GM12872 (cell line): ENCODE measurements at regions not wholly inside any gene's neighbourhood (a gene's known extent, or its start where the extent isn't known, plus 50 kb on each side); places are given as distances from the start of the nearest gene placed in this dataset.

Source experiments
- TF ChIP-seq, protein P1 (sequence below): IDR thresholded peaks from 3 replicates; pipeline ENCODE4 v1.5.1; 2011; ENCODE audit warnings: low read depth, mild to moderate bottlenecking, low read length, moderate library complexity; ENCODE audit not compliant: insufficient read depth

DNA sequence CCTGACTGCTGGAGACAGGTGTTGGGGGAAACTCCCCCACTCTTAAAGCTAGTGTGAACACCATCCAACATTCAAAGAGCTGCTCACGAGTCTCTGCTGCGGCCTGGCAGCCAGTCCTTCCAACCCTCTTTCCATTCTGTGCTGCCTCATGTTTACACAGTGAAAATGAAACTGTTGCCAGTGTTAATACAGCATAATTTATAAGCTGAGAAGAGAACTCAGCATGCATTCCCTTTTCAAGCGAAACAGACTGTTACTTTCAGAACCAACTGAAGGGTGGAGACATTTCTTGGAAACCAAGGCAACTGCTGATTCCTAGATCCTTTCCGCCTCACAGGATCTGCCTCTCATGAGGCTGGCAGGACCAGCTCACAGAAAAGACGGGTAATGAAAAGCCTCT is 533.8 kb upstream of the ID4 start:
- TF ChIP-seq, protein P1, sequence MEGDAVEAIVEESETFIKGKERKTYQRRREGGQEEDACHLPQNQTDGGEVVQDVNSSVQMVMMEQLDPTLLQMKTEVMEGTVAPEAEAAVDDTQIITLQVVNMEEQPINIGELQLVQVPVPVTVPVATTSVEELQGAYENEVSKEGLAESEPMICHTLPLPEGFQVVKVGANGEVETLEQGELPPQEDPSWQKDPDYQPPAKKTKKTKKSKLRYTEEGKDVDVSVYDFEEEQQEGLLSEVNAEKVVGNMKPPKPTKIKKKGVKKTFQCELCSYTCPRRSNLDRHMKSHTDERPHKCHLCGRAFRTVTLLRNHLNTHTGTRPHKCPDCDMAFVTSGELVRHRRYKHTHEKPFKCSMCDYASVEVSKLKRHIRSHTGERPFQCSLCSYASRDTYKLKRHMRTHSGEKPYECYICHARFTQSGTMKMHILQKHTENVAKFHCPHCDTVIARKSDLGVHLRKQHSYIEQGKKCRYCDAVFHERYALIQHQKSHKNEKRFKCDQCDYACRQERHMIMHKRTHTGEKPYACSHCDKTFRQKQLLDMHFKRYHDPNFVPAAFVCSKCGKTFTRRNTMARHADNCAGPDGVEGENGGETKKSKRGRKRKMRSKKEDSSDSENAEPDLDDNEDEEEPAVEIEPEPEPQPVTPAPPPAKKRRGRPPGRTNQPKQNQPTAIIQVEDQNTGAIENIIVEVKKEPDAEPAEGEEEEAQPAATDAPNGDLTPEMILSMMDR = no peak

DNA sequence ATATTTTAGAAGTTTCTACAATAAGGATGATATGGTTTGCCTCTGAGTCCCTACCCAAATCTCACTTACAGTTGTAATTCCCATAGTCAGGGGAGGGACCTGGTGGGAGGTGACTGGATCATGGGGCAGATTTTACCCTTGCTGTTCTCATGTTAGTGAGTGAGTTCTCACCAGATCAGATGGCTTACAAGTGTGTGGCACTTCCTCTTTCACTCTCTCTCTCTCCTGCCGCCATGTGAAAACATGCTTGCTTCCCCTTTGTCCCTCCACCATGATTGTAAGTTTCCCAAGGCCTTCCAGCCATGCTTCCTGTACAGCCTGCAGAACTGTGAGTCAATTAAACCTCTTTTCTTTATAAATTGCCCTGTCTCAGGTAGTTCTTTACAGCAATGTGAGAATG is 527.5 kb upstream of the ID4 start:
- TF ChIP-seq, protein P1 = no peak

DNA sequence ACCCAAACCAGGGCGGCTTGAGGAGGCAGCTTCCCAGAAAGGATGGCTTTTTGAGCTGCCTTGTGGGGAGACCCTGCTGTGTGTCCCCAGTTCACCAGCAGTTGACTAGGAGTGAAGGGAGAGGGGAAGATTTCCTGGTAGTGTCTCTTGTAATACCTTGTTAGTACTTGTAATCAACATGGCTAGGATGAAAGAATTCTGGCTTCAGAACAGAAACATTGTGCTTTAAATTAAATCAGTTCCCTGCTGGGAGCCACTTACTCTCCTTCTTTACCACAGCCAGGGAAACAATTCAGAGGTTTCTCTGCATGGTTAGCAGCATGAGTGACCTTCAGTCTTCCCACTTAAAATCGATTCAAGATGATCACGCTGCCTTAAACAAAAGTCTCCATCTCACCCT is 525.4 kb upstream of the ID4 start:
- TF ChIP-seq, protein P1 = no peak

DNA sequence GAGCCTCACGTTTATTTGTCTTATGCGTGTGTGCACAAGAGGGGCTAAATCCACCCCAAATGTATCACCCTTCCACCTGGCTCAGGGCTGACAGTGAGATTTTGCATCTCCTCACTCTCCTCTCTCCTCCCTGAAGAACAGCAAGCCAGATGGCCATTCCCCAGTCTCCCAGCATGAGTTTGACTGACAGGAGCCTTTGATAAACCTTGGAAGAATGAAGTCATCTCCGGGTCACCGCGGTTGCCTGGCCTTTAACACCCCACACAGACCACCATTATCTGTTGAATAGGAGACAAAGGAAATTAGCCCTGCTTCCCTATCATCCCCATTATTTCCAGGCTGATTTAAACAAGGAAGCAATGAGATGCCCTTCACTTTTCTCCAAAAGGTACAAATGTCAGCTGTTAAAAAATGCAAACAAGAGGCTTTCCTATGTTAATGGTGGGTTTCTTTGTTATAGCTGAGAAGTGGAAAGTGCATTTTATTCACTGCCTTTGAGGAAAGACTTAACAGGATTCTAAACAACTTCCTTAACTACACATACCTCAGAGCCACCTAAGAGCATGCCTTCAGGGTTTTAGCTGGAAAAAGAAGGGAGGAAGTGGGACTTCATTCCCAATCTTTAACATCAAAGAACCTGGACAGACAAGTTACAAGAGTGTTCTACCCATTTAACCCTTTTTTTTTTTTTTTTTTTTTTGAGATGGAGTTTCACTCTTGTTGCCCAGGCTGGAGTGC is 524.8 kb upstream of the ID4 start:
- TF ChIP-seq, protein P1 = no peak

DNA sequence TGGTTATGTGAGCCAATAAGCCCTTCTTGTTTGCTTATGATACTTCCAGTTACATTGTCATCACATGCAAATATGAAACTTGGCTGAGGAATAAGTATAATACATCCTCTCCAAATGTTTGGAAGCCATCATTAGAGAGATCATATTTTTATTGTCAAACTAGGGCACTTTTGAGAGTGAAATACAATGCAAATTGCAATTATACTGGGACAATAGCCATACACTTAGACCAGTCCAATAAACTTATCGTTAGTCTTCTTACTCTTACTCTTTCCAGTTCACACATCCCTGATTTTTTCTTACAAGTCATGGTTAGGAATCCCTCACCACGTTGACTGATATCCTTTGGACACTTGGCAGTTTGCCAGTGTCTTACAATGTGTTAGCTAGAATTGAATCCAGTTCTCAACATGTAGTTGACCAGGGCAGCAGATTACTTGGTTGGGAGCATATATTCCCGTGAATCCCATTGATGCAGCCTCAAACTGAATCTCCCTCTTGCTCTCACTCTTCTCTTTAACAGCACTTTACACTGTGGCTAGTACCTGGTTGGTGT is 519.7 kb upstream of the ID4 start:
- TF ChIP-seq, protein P1 = no peak

DNA sequence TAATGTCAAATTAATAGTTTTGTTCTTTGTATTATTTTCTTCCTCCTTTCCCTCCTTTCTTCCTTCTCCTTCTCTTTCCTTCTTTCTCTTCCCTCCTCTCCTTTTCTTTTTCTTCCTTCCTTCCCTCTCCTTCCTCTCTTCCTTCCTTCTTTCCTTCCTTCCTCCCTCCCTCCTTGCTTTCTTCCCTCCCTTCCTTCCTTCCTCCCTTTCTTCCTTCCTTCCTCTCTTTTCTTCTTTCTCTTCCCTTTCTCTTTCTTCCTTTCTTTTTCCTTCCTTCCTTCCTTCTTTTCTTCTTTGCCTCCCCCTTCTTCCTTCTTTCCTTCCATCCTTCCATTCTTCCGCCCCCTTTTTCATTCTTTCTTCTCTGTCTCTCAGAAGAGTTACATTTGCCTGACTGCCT is 518.2 kb upstream of the ID4 start:
- TF ChIP-seq, protein P1 = no peak

DNA sequence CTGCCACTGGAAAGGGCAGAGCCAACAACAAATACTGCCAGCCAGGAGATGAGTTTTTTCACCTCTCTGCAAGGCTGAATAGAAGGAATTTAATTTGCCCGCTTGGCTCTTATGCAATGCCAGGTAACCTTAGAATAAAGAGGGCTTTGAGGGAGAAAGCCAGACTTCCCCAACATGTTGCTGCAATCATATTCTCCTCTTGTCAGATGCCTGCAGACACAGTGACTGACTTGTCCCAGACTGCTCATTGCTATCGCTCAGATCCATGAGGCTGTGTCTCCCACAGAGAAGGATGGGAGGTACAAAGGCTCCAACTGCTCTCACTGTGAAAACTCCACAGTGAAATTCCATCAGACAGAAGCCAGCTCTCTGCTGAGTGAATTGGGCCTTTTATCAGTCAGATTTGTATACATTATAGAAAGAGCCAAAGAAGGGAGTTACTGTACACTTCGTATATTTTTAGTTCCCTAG is 517.0 kb upstream of the ID4 start:
- TF ChIP-seq, protein P1 = no peak
